ENCODE measurements at regions not wholly inside any gene's neighbourhood (a gene's known extent, or its start where the extent isn't known, plus 50 kb on each side); places are given as distances from the start of the nearest gene placed in this dataset.
A peak's percentile ranks its signal among the peaks of the same experiment; 100 is the strongest.

DNA sequence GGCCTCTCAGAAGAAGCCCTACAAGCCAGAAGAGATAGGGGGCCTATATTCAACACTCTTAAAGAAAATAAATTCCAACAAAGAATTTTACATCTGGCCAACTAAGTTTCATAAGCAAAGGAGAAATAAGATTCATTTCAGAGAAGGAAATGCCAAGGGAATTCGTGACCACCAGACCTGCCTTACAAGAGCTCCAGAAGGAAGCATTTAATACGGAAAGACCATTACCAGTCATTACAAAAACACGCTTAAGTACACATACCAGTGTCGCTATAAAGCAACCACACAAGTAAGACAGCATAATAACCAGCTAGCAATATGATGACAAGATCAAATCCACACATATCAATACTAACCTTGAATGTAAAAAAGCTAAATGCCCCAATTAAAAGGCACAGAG, 704.9 kb upstream of the CHRM3 start:
- Histone ChIP-seq H3K9ac (ENCODE audit: extremely low read depth, insufficient read length, low read length) (no peak overlapping the region), H3K18ac (ENCODE audit: insufficient read length, low read depth, low read length) (no peak overlapping the region), H3T11ph (ENCODE audit: low read length) (no peak overlapping the region), H4K8ac (replicated peaks; ENCODE audit: insufficient read length, low read depth, low read length) (no peak overlapping the region), H2AFZ (ENCODE audit: low read length) (no peak overlapping the region), H3K4ac (ENCODE audit: low read depth, low read length) (no peak overlapping the region), H2BK12ac (ENCODE audit: insufficient read length, low read depth, low read length) (no peak overlapping the region), H3K23me2 (ENCODE audit: insufficient read length, low read depth, low read length, poor library complexity, severe bottlenecking) (no peaks in the 10 kb centered on the region), H3K9me3 (ENCODE audit: control insufficient read depth, low read depth, low read length) (no peaks in the 10 kb centered on the region), H2BK15ac (ENCODE audit: low read depth, low read length) (no peak overlapping the region), H3K79me2 (ENCODE audit: insufficient read depth, low read length) (no peaks in the 10 kb centered on the region), H3K23ac (ENCODE audit: insufficient read length, low read depth, low read length) (no peak overlapping the region), H4K20me1 (ENCODE audit: control insufficient read depth, insufficient read depth, insufficient read length) (no peaks in the 10 kb centered on the region), H3K27ac (ENCODE audit: insufficient read length, low read depth, low read length) (no peak overlapping the region), H4K5ac (ENCODE audit: insufficient read length, low read depth, low read length) (no peak overlapping the region), H3K56ac (ENCODE audit: insufficient read length, low read depth, low read length) (no peak overlapping the region), H3K14ac (ENCODE audit: insufficient read depth, low read length) (no peak overlapping the region), H3K4me1 (ENCODE audit: insufficient read depth, low read length) (no peaks in the 10 kb centered on the region), H2BK120ac (ENCODE audit: low read depth, low read length, poor library complexity, severe bottlenecking) (no peak overlapping the region), H2BK20ac (ENCODE audit: low read depth, low read length, poor library complexity, severe bottlenecking) (no peak overlapping the region), H3K27me3 (ENCODE audit: insufficient read depth, low read length) (no peaks in the 10 kb centered on the region), H4K91ac (ENCODE audit: insufficient read length, low read depth, low read length) (no peak overlapping the region), H2AK5ac (ENCODE audit: insufficient read length, low read length) (no peak overlapping the region), H3K79me1 (ENCODE audit: insufficient read depth, low read depth, low read length, poor library complexity, severe bottlenecking) (no peaks in the 10 kb centered on the region), H3K4me2 (ENCODE audit: insufficient read depth, insufficient read length, low read length) (no peak overlapping the region), H2BK5ac (ENCODE audit: insufficient read length, low read length) (no peak overlapping the region)
- H3K27ac Mint-ChIP-seq: peak overlapping the region in 1 of 3 experiments; percentile 6; a peak in 1 of 7 replicates
- H3K4me3 Mint-ChIP-seq: no peak overlapping the region
- H3K27me3 Mint-ChIP-seq (ENCODE audit: low read depth): no peaks in the 10 kb centered on the region
- no peaks in the 10 kb centered on the region for H3K4me1 Mint-ChIP-seq
- H3K9me3 Mint-ChIP-seq: peaks cover 2 to 6% of the 10 kb centered on the region in 2 experiments; a peak in 3 of 5 replicates
- WGBS (ENCODE audit: extremely low coverage, insufficient read length, low lambda C conversion rate): no CpG with 5 or more reads among the region's 4 CpGs
- TF ChIP-seq CTCF (conservative IDR thresholded peaks at IDR 0.05): no peak
- DNase-seq: no peak
- peaks cover 0 to 4% (median 0%) of the 10 kb centered on the region in 3 experiments; a peak in 3 of 7 replicates for H3K36me3 Mint-ChIP-seq (ENCODE audit: insufficient read depth in 1 of 3, low read depth in 3 of 3)
